Kidney glomerular epithelial cell (primary cell): ENCODE measurements at regions not wholly inside any gene's neighbourhood (a gene's known extent, or its start where the extent isn't known, plus 50 kb on each side); places are given as distances from the start of the nearest gene placed in this dataset.
"Not testable (repeated sequence)": the region's sequence is repeated elsewhere in the genome, so short reads cannot be mapped to it uniquely, and the experiment has no call there.

ENCODE experiments used
- DNase-seq: peaks from one replicate; lab custom pipeline; 2025; lab: John Stamatoyannopoulos, UW

DNA sequence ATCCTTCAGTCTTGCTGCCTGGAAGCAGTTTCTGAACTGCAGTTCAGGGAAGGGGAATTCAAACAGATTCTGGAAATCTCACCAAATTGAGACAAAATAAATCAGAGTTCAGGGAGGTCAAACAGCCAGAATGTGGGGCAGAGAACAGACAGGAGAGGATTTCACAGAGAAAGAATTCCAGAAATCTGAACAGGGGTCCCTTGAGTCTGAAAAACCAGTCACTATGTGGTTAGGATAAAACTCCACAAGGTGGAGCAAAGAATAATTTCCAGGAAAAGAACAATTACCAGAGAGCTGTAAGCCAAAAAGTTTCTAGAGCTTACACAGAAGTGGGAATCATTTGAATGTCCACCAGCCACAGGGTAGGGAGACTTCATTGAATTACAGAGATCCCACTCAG is 84.7 kb downstream of the URB2 start:
- no peak for DNase-seq

DNA sequence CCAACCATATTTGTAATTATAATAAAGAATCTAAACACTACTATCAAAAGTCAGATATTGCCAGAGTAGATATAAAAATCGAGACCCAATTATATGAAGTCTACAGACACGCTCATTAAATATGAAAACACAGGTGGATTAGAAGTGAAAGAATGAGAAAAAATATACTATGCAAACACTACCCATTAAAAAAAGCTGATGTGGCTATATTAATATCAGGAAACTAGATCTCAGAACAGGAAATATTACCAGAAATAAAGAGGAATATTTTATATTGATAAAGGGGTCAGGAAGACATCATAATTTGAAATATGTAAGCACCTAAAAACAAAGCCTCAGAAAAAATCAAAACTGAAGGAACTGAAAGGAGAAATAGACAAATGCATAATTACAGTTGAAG is 88.3 kb downstream of the URB2 start:
- DNase-seq: no peak

DNA sequence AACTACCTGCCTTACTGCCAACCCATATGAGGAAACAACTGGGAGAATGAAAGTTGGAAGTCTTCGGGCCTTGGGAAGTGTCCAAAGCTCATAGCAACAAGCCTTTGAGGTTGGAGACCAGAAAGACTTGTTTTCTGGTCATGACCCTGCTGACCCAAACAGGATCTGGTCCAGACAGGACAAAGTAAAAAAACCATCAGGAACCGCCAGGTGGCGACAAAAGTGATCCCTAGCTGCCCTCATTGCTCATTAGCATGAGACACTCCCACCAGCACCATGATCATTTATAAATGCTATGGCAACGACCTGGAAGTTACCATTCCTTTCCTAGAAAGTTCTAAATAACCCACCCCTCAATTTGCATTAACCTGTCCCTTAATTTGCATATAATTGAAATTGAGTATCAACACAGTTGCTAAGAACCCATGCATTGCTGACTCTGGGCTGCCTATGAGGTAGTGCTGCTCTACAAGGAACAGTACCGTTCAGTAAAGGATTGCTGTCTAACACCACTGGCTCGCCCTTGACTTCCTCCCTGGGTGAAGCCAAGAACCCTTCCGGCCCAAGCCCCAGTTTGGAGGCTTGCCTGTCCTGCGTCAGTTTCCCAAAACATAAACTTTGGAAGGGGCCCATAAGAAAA is 89.0 kb downstream of the URB2 start:
- DNase-seq: no peak

DNA sequence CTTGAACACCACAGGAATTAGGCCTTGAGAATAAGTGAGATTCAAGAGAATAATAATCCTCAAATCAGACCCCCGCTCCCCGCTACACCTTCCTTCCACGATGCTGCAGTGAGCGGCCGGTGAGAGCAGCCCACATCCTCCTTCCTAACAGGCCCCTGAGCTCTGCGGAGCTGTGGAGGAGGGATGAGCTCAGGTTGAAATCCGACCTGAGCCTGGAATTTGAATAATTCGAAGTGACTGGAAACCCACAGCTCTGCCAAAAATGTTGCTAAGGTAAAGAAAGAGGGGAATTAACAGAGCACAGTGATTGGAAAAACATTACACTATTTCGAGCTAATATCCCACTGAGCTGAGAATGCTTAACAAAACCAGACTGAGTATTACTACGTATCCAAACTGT is 90.0 kb downstream of the URB2 start:
- DNase-seq: peak; percentile 34

DNA sequence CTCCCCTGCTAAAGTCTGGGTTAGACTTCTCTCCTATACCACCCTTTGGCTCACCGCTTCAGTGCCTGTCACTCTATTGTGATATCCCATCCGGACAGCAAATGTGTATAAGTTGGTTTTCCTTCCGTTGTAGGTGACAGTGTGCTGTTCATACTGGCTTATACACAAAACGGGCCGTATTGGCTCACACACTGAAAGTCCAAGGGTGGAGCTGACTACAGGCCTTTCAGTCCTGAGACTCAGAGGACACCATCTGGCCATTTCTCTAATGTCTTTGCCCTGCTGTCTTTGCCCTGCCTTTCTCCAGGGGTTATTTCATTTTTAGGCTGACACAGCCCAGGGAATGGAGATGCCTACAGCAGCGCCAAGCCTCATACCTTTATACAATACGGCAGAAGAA is 90.7 kb downstream of the URB2 start:
- no peak for DNase-seq

- no peak for DNase-seq
These were observed 91.9 kb downstream of the URB2 start for GRCh38 chr1:229717786-229718576.

DNA sequence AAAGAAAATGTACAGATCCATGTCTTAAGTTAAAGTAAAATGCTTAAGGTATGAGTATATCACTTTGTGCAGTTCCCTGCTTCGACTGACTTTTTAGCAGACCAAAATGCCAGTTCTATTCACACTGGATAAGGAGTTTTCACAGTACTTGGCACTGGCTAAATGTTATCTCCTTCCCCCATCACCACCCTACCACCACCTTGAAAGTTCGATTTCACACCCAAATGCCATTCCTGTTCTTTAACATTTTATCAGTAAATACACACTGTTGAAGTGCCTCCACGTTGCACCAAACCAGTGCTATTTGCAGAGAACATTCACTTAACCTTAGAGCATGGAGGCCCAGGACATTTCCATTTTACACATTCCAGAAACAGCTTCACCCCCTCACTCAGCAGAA is 100.0 kb downstream of the URB2 start:
- no peak for DNase-seq

DNA sequence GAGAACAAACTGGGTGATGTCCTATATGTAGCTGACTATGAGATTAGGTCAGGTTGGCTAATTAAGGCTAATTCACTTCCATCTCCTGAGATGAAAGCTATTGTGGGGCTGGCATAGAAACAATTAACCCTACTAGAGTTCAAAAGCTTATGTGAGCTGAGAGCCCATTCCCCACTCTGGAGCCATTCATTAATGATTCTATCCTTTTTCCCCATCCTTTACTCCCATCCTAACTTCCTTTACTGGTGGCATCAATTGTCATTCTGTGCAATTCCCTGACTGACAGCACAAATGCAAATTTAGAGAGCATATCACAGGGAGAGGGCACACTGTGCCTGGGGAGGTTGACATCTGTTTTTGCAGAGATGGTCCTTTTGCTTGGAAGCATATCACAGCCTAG is 103.9 kb downstream of the URB2 start:
- no peak for DNase-seq

- no peak for DNase-seq
These were observed 104.5 kb downstream of the URB2 start for GRCh38 chr1:229730573-229730972.

- DNase-seq: no peak
These were observed 106.0 kb downstream of the URB2 start for GRCh38 chr1:229732061-229732460.

DNA sequence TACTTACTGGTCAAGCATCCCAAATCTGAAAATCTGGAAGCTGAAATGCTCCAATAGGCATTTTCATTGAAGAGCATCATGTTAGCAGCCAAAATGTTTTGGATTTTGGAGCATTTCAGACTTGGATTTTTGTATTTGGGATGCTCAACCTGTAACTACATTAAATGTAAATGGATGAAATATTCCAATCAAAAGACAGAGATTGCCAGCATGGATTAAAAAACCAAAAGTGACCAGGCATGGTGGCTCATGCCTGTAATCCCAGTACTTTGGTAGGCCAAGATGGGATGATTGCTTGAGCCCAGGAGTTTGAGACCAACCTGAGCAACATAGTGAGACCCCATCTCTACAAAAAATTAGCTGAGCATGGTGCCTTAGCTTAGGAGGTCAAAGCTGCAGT is 110.3 kb downstream of the URB2 start:
- no peak for DNase-seq

GRCh38 chr1:229742614-229743013 is 116.6 kb downstream of the URB2 start:
- DNase-seq: not testable (repeated sequence)

DNA sequence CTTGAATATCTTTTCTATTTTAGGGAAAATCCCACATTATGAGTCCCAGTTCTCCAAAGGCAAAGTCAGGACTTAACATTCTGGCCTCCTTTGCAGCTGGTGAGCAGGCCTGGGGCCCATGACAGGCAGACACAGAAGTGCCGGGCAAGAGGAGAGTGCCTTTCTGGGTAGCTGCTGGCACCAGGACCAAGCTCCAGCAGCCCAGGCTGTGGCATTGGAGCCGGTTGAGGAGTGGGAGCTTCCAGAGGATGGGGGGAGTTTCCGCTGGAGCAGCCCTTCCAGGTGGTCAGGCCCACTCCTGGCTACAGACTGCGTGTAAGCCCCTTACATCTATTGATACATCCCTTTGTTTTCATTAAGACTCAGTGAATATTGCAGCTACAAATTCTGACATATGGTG is 123.9 kb downstream of the URB2 start:
- no peak for DNase-seq

- DNase-seq: no peak
These were observed 125.6 kb downstream of the URB2 start for GRCh38 chr1:229751610-229752009.

GRCh38 chr1:229752679-229753078 is 126.6 kb downstream of the URB2 start:
- no peak for DNase-seq

- DNase-seq: no peak
These were observed 127.9 kb downstream of the URB2 start for GRCh38 chr1:229753764-229754551.

DNA sequence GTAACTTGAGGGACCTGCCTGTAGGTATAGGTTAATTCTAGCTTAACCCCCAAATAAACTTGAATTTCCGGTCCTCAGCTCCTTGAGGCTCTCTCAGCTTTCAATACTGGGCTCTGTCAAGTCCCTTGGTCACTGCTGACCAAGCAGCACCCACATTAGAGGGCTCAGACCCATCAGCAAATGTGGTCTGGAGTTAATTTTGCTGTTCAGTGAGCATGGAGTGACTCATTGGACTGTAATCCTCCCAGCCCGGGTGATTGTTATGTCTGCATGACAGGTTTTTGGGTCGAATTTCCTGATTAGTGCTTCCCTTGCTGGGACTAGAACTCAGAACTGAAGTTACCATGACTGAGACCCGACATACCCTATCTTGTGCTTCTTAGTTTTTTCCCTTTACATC is 130.6 kb downstream of the URB2 start:
- peak; percentile 86 for DNase-seq

GRCh38 chr1:229757226-229757625 is 131.2 kb downstream of the URB2 start:
- no peak for DNase-seq

- DNase-seq: no peak
These were observed 132.3 kb downstream of the URB2 start for GRCh38 chr1:229758101-229759036.

GRCh38 chr1:229759037-229759435 is 133.0 kb downstream of the URB2 start:
- no peak for DNase-seq

- DNase-seq: no peak
These were observed 133.5 kb downstream of the URB2 start for GRCh38 chr1:229759586-229759985.

DNA sequence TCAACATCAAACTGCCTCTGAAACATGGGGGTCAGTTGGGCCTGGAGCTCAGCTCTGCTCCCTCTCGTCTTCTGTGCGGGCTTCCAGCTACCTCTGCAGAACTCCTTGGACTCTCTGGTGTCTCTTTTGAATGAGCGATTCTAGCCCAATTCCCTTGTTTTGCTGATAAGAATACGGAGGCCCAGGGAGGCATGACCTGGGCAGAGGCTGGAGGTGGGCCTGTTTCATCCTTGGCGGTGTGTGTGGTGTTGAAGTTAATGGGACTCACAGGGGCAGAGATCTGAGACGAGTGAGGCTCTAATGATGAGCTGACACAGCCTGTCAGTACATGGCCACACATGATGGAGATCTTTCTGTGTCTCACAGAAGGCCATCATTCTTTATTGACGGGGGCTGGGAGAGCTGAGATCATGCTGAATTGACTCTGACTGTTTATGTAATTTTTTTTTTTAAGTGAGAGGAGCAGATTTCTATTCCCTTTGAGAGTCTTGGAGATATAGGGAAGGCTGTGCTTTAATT is 134.5 kb downstream of the URB2 start:
- DNase-seq: no peak
